GM19043 (cell line): ENCODE measurements at regions not wholly inside any gene's neighbourhood (a gene's known extent, or its start where the extent isn't known, plus 50 kb on each side); places are given as distances from the start of the nearest gene placed in this dataset.

Source experiments
- ATAC-seq: cut with Tn5 transposase; IDR thresholded peaks from one replicate; pipeline ENCODE4 v1.9.1; 2021; ENCODE audit warnings: low read depth; ENCODE audit not compliant: unreplicated experiment

DNA sequence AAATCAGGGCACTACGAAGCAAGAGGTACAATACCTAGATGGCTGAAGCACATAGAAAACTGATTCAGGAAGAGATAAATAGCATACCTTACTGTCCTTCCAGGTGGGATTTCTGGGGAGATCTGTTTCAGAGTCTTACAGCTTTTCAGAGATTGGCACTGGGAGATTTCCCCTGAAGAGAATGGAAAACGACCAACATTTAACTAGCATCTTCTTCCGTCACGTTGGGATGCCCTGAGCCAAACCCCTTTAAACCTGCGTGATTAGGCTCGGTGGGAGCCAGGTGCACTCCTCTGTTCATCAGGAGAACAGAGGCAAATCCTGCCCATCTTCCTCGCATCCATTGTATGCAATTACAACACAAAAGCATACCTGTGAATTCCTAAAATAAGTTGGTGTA lies 614.5 kb downstream of the HDGFL1 start:
- ATAC-seq, result no peak

DNA sequence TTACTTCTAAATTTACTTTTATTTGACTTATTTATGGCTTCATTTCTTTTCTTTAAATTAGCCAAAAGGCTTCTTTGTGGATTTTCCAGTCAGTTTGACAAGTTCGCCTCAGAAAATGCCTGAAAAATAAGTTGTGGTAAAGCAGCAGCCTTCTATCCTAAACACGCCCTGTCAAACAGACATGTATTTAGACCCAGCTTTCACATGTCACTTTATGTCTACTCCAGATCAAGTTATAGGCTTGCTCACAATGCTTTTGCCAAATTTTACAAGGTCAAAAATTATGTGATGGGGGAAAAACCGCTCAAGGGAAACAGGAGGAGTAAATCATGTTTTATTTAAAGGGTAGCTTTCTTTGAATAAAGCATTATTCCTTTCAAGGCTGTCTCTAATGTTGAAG lies 615.0 kb downstream of the HDGFL1 start:
- no peak for ATAC-seq

- no peak for ATAC-seq
Observed at GRCh38 chr6:23195487-23195886, 626.1 kb downstream of the HDGFL1 start.

DNA sequence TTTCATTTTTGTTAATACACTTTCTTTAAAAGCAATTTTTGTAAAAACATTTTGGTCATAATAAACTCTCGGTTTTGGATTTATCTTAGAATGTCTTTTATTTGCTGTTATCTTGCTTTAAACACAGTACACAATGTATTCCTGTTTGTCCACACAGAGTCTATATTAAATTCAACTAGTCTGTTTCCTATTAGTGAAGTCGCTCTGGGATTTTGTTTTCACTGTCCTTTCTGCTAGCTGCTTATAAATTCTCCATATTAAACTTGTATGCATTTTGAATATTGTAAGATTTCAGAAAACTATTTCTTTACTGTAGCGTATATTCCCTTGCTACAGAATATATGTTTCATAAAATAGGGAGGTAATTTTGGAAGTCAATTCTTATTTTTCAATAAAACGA lies 630.2 kb downstream of the HDGFL1 start:
- ATAC-seq, result no peak

GRCh38 chr6:23200946-23201345 lies 631.6 kb downstream of the HDGFL1 start:
- no peak for ATAC-seq

DNA sequence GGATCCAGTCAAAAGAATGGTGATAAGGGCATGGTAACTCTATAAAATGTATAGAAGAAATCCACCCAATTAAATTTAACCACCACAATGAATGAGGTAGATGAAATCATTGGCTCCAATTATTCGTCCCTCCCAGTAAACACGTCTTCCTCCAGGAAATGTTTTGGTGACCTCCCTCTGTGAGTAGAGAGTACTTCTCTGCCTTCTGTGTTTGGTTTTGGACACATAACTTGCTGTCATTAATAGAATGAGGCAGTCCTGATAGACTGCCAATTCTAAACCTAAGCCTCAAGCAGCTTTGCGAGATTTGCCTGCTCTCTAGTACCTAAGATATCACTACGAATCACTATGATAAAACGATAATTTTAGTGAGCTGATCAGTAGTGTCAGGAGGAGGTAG lies 632.8 kb downstream of the HDGFL1 start:
- ATAC-seq, result no peak

DNA sequence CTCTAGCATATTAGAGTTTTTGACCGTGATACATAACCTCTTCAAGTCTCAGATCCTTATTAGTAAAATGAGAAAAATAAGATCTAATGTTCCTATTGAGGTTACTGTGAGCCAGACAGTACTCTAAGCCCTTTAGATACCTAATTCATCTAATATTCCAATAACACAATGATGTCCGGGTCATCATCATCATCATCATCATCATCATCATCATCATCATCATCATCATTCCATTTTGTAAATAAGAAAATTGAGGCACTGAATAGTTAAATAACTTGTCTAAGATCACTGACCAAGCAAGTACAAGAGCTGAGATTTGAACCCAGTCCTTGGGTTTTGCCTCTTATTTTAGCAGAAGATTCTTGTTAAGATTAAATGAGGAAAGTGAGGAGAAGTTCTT lies 643.0 kb downstream of the HDGFL1 start:
- no peak for ATAC-seq

DNA sequence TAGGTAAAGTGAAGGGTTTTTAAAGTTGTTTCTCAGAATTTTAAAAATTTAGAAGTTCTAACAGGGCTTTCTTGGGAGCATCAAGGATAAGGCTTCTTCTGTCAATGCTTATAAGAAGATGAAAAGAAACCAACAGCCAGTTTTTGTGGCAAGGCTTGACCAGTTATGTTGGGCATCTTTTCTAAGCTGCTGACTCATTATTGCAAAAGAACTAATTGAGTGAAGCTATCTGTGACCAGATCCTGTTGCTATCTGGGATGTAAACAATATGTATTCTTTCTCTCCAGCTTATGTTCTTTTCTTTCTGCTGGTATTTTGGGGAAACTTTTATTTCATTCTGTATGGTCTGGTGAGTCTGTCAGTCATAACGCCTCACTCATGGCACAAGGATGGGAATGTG lies 643.8 kb downstream of the HDGFL1 start:
- ATAC-seq, result no peak

DNA sequence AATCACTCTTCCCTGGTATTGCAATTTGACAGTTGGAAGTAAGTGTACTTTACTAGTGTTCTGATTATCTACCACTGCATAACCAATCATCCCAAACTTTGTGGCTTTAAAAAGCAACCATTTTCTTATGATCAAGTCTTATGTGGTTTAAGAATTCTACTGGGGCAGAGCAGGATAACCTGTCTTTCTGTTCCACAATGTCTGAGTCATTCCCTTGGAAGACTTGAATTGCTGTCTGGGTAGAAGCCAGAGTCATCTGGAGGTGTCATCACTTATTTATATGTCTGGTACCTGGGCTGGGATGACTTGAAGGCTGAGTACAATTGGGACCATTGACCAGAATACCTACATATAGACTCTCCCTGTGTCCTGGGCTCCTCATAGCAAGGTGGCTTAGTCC lies 644.3 kb downstream of the HDGFL1 start:
- no peak for ATAC-seq

GRCh38 chr6:23218751-23219150 lies 649.4 kb downstream of the HDGFL1 start:
- ATAC-seq, result no peak

DNA sequence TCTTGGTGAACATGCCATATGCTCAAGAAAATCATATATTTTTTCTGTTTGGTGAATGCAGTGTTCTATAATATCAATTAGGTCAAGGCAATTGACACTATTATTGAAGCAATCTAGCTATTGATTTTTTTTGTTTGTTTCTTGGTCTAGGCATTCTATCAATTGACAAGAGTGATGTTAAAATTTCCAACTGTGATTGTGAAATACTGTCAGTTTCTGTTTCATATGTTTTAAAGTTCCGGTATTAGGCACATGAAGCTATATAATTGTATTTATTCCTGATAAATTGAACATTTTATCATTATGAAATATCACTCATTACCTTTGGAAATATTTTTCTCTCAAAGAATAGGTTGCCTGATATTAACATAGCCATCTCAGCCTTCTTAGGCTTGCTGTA lies 653.4 kb downstream of the HDGFL1 start:
- no peak for ATAC-seq

- ATAC-seq, result no peak
Observed at GRCh38 chr6:23224540-23224939, 655.2 kb downstream of the HDGFL1 start.

DNA sequence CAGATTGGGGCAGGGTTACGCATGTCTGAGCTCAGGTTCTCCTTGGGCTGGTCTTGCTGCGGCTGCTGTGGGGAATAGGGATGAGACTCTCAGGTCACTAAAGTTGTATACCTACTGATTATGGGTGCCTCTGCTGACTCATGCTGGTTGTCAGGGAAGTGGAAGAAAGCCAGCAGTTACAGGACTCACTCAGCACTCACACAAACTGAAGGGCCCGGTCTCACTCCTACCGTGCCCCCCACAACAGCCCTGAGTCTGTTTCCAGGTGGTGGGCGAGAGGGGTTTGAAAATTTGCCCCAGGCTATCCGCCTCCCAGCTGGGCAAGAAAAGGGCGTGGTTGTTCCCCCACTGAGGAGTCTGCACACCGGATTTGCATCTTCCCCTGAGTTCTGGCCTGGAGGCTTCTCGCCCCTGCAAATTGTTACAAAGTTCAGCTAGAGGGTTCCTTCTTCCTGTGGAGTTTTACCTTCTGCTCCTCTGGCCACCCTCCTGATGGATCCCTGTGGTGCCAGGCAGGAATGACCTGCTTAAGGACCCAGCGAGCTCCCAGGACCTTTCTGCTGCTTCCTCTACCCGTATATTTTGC lies 659.2 kb downstream of the HDGFL1 start:
- no peak for ATAC-seq

GRCh38 chr6:23243854-23244253 lies 674.5 kb downstream of the HDGFL1 start:
- no peak for ATAC-seq

DNA sequence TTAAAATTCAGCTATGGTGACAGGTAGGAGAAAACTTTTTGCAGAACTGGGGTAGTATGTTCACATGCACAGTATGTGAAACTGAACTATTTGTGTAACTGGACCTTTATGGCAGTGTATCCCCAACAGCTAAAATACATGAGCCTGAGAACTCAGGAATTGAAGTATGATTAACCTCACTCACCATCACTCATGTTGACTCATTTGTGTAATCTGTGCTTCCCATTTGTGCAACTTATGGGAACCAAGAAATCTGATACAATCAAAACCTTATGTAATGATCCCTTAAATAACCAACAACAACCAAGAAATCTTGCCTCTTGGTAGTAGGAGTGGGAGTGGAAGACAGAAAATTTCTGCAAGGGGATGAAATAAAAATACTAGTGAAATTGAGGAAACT lies 674.9 kb downstream of the HDGFL1 start:
- no peak for ATAC-seq

- no peak for ATAC-seq
Observed at GRCh38 chr6:23245572-23245971, 676.2 kb downstream of the HDGFL1 start.

DNA sequence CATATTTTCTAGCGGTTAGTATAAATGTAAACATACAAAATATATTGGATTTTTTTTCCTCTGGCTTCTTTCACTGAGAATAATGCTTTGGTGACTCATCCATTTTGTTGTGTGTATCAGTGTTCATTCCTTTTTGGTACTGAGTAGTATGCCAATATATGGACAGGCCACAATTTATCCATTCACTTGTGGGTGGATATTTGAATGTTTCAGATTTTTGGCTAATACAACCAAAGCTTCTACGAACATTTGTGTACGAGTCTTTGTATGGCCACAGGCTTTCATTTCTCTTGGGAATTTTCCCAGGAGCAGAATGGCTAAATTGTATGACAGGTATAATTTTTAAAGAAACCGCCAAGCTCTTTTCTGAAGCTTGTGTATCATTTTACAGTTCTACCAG lies 677.5 kb downstream of the HDGFL1 start:
- no peak for ATAC-seq

GRCh38 chr6:23250556-23250955 lies 681.2 kb downstream of the HDGFL1 start:
- ATAC-seq, result no peak

- ATAC-seq, result no peak
Observed at GRCh38 chr6:23262864-23263263, 693.5 kb downstream of the HDGFL1 start.

DNA sequence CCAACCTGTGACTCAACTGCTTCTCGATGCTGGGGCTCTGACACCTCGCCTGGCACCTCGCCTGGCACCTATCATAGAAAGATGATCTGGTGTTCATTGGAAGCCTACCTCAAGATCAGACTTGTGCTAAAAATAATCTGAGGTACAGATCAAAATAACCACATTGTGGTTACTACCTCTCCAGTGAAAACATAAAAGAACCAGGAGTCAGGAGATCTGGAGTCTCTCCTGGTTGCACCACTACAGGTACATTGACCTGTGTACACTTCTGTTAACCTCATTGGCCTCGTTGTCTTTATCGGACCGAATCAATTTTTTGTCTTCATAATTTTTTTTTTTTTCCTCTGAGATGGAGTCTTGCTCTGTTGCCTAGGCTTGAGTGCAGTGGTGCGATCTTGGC lies 695.9 kb downstream of the HDGFL1 start:
- ATAC-seq, result no peak

DNA sequence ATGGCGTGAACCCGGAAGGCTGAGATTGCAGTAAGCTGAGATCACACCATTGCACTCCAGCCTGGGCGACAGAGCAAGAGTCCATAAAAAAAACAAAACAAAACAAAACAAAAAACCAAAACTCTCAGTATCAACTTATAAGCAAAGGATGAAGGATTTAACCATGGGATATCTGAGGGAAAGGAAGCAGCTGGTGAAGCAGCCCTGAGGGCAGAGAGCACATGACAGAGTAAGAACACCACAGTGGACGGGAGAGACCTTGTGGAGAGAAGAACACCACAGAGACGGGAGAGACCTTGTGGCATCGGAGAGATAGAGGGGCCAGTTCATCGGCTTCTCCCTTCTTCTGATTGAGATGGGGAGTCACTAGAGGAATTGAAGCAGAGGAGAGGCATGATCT lies 697.2 kb downstream of the HDGFL1 start:
- no peak for ATAC-seq

GRCh38 chr6:23267651-23268050 lies 698.3 kb downstream of the HDGFL1 start:
- ATAC-seq, result no peak

DNA sequence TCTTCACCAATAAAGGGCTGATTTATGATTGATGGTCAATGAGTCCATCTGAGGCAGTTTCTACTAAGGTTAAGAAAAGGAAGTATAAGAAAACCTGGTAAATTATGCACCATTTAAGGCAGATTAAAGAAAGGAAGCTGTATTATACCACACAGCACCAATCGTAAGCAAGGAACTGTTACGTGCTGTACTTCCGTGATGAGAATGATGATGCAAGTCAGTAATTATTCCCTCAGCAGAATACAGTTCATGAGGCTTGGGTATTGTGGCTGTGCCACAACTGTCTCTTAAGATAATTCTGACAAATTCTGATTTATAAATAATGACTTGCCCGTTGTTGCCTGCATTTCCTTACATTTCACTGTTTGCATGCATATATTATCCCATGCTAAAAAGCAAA lies 699.0 kb downstream of the HDGFL1 start:
- ATAC-seq, result no peak
